NOMO-1 (cell line): ENCODE measurements at regions not wholly inside any gene's neighbourhood (a gene's known extent, or its start where the extent isn't known, plus 50 kb on each side); places are given as distances from the start of the nearest gene placed in this dataset.

Source experiments
- DNase-seq, 2 experiments: peaks; one replicate each; lab custom pipeline; 2025; ENCODE audit not compliant: unreplicated experiment in 2 of 2; lab: John Stamatoyannopoulos, UW

DNA sequence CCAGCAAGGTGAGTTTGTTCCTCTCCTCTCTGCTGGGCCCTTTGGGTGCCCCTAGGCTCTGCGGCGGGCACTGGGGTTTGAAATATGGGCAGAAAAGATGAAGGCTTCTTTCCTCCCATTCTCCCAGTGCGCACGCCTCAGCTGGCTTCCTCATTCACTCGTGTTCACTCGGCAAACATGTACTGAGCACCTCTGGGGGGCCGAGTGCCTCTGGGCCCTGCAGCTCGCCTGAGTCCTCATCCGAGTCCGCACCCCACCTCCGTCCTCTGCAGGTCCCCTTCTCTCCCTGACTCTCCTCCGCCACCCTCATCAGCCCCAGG lies 98.5 kb upstream of the RUNX3 start:
- DNase-seq, result no peak

- no peak for DNase-seq
Measured at GRCh38 chr1:25027822-25028586, 97.9 kb upstream of the RUNX3 start.

DNA sequence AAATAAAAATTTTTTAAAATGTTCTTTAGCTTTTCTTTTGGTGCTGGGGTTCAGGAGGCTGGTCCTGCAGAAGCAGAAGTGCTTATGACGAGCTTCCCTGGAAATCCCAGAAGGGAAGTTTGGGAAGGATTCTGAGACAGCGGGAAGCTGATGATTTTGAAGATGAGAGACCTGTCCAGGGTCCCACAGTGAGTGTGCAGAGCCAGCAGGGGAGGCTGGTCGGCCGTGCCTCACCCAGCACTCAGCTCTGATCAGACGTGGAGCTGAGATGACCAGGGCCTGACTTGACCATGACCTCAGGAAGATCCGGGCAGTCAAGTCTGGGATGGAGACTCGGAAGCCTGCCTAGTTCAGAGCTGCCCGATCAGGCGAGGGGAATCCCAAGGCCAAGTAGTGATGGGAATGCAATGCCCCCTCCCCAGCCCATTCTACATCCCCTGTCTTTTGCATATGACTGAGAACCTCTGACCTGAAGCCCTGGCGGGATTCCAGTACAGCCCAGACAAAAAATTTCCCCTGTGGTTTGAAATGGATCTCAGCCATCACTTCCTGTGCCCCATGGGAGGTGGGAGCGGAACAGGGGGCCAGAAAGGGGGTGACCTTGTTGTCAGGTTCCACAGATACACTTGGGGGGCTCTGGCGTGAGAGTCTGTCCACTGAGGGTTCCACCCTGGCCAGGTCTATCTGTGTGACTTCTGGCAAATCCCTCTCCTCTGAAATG lies 96.8 kb upstream of the RUNX3 start:
- DNase-seq, result no peak

DNA sequence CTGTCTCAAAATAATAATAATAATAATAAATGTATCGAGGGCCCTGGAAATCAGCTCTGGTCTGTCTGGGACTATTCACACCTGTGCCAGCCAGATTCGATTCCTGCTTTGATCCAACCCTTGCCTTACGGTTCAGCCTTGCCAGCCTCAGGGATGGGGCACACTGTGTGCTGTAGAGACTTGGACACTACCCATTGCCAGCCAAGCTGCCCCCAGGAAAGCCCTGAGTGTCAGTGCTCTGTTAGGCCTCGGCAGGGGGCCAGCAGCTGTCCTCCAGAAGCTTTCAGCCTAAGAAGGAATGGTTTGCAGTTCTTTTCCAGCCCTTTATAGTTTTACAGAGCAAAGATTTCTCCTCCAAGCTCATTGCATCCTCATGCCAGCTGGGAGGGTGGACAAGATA lies 96.2 kb upstream of the RUNX3 start:
- DNase-seq, result no peak

GRCh38 chr1:25024615-25025350 lies 94.7 kb upstream of the RUNX3 start:
- no peak for DNase-seq

DNA sequence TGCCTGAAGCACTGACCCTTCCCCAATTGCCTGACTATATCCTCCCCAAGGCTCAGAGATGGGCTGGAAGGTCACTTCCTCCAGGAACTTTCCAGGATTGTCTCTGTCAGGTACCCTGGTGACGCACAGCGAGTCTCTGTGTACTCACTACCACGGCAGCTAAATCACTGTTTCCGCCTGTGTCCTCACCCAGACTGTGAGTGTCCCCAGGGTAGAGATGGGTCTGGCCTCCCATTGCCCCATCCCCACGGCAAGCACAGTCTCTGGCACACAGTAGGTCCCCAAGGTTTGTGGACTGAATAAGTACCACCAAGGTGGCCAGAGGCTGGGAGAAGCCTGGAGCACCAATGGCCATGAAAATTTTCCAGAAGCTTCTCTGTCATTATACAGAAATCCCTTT lies 93.8 kb upstream of the RUNX3 start:
- DNase-seq, result no peak

- DNase-seq, result no peak
Measured at GRCh38 chr1:25023190-25023578, 93.1 kb upstream of the RUNX3 start.

DNA sequence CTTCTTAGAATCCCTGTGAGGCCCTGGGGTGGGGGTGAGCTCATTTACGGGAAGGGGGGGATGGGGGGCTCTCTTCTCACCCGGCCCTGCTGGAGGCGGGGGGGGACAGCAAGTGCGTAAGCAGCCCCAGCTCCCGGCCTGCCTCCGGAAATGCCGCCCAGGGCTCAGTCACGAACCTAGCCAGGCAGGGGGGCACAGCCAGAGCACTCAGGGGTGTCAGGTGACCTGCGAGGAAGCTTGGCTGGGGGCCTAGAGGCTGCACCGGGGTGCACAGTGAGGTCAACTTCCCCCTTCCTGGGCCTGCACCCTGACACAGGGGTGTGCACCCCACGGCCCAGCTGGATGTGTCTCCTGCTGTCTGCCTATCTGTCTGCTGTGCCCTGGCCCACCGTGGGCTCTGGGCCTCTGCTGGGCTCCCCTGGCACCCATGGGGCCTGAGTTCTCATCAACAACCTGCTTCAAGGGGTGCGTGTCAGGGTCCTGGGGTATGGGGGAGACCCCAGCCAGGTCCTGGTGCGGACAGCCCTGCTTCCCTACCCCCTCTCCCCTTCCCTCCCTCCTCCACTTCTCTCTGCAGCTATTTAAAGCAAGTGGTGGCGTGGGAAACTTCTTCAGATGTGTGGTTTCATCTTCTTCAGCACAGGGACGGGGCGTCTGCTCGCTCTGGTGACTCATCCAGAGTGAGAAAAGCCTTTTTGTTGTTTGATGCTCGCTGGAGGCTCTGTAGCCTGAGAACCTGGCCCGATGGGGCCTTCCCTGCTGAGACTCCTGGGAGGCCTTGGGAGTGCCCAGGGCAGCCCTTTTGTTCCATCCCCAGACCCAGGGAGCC lies 92.5 kb upstream of the RUNX3 start:
- peak; percentile 80 to 93 for DNase-seq

DNA sequence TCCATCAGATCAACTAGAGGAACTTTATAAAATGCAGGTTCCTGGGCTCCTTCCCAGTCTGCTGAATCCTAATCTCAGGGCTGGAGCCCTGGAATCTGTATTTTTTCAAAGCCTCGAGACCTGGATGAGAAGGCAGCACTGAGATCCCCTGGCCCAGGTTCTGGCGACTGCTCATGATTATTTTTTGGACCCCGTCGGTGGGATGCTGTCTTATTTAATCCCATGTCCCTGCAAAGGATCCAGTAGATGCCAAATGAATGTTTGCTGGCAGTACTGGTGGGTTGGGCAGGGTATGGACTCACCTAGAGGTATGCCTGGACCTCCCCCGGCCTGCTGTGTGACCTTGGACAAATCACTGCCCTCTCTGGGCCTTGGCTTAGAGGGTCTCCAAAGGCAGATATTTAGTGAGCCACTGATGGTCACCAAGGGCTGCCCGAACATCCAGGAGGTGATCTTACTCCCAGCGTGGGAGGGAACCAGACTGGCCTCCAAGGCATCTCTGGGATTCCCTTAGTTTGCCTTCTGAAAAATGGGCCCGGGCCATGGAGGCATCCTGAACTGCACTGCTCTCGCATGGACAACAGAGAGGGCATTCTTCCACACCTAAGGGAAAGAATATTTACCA lies 91.6 kb upstream of the RUNX3 start:
- no peak for DNase-seq

- no peak for DNase-seq
Measured at GRCh38 chr1:25020851-25021590, 90.9 kb upstream of the RUNX3 start.

- no peak for DNase-seq
Measured at GRCh38 chr1:25020173-25020845, 90.2 kb upstream of the RUNX3 start.

- DNase-seq, result no peak
Measured at GRCh38 chr1:25019337-25020172, 89.5 kb upstream of the RUNX3 start.

DNA sequence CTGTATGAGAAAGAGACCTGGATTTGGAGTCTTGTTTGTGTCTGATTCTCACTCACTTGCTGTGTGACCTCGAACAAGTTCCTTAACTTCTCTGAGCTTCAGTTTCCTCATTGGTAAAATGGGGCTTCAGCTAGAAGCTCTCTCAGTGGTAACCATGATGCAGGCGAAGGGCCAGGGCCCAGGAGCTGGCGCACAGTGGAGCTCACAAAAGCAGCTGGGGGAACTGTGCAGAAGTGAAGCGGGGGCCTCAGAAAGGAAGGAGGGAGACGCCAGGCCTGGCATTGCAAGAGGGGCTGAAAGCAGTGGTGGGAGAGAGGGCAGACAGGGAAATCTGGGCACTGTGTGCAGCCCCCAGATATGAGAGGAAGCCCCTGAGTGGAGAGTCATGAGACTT lies 88.9 kb upstream of the RUNX3 start:
- DNase-seq, result no peak

DNA sequence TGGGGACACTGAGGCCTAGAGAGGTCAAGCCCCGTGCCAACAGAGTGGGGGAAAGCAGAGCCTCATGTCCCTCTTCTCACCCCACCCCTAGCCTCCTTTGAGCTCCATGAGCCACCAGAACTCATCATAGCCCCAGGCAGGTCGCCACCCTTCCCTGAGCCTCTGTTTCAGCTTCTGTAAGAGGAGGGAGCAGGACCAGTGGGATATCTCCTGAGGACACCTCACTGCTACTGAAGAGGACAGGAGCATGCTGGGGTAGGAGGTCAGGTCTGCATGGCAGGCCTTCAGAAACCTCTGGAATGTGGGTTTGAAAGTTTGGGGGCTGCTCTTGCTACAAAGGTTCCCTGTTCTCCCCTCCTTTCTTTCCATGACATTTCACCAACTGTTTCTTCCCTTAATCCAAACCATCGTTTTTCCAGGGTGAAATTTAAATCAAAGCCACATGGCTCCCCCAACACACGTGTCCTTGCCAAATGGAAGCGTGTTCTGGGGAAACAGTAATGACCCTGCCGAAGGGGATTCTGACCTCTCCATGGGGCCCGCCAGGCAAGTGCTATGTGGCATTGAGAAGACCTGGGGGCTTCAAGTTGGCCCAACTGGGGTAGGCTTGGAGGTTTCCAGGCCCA lies 88.1 kb upstream of the RUNX3 start:
- no peak for DNase-seq

DNA sequence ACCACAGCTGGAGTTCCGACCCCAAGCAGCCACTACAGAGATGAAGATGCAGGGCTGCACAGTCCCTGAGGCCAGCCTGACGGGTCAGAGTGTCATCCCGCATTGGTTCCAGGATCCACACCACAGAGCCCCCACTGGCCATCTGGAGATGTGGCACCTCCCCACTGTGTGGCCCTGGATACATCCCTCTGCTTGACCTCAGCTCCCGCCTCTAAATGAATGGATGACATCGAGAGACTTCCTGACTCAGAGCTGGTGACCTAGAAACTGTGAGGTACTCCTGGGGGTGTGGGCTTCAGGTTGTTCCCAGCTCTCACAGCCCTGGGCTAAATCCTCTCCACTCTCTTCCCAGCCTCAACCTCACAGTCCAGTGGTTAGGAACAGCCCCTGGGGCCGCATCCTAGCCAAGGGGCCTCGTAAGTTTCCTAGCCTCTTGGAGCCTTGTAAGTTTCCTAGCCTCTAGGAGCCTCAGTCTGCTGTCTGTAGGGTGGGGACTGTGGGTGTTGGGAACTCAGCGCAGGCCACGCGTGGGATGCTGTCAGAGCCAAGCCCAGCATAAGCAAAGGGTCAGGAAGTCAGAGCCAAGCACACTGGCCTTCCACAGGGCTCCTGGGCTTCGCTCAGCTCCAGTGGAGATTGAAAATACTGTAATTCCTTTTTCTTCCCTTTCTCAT lies 87.5 kb upstream of the RUNX3 start:
- DNase-seq, result no peak

DNA sequence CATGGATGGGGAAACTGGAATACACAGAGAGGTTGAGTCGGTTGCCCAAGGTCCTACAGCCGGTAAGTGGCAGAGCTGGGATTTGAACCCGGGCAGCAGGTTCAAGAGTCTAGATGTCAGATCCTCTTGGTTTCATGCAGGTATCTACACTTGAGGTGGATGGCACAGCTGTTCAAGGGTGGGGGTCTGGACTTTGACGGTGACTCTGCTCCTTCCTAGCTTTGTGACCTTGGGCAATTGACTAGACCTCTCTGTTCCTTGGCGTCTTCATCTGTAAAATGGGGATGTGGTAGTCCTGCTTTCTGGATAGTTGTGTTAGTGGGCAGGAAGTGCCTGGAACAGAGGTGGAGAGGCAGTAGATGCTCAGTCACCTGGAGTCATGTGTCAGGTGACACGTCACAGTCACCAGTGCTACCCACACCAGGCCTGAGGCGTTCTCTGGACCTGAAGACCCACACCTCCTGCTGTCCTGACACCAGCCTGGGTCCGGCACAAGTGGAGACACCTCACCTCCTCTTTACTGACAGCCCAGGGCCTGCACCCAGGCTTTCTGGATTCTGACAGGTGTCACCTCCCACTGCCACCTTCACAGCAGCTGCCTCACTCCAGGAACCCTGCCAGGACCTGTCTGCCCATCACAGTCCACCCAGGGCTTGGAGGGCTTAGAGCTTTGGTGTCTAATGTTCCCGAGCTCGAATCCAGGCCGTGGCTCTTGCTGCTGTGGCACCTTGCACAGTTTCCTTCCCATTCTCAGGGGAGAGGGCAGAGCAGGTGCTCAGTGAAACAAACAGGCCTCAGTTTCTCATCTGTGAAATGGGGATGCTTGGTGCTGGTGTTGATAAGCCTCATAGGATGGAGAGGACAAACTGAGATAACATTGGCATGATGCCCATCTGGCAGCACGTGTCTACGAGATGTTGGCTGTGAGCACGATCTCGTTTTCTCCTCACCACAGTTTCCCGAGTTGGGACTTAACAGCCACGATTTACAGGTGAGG lies 83.2 kb upstream of the RUNX3 start:
- DNase-seq, result no peak
